MCF 10A (cell line): ENCODE measurements at regions not wholly inside any gene's neighbourhood (a gene's known extent, or its start where the extent isn't known, plus 50 kb on each side); places are given as distances from the start of the nearest gene placed in this dataset.

Source experiments
- BruUV-seq: library from RNA; stranded (reverse); fragments of 400-500 nt; replicated peaks from 2 replicates; lab custom pipeline; 2021; lab: Mats Ljungman, UMichigan
- CTCF ChIA-PET: fragments of 300-600 bp; sonication (Branson Sonifier 250); formaldehyde crosslinking; extraction: SDS; loops from one replicate; lab custom pipeline; 2021; ENCODE audit warnings: antibody characterized with exemption, inconsistent platforms; lab: Yijun Ruan, JAX
- POLR2A ChIA-PET: fragments of 300-600, 350-650 bp; sonication (Branson Sonifier 250); formaldehyde crosslinking; extraction: SDS; loops from one replicate; lab custom pipeline; 2020; ENCODE audit warnings: antibody characterized with exemption, inconsistent platforms; lab: Yijun Ruan, JAX
- DNase-seq: peaks from one replicate; pipeline ENCODE4 v3.0.0-alpha.2; 2018; ENCODE audit not compliant: unreplicated experiment
- H3K27ac Mint-ChIP-seq: one replicate; pipeline ENCODE4 v1.8.0; 2022; ENCODE audit warnings: mild to moderate bottlenecking, low read depth, mixed read lengths; ENCODE audit not compliant: unreplicated experiment
- H3K27me3 Mint-ChIP-seq: one replicate; pipeline ENCODE4 v1.8.0; 2022; ENCODE audit warnings: mixed read lengths; ENCODE audit not compliant: insufficient read depth, unreplicated experiment
- H3K36me3 Mint-ChIP-seq: one replicate; pipeline ENCODE4 v1.8.0; 2022; ENCODE audit warnings: mild to moderate bottlenecking, moderate library complexity, mixed read lengths; ENCODE audit not compliant: insufficient read depth, unreplicated experiment
- H3K4me1 Mint-ChIP-seq: one replicate; pipeline ENCODE4 v1.8.0; 2022; ENCODE audit warnings: mixed read lengths; ENCODE audit not compliant: insufficient read depth, unreplicated experiment
- H3K4me3 Mint-ChIP-seq: one replicate; pipeline ENCODE4 v1.8.0; 2022; ENCODE audit warnings: mild to moderate bottlenecking, moderate library complexity, mixed read lengths; ENCODE audit not compliant: unreplicated experiment
- H3K9me3 Mint-ChIP-seq: one replicate; pipeline ENCODE4 v1.8.0; 2022; ENCODE audit warnings: mixed read lengths; ENCODE audit not compliant: unreplicated experiment
- CTCF ChIP-seq: fragments of 200-600 bp; IDR thresholded peaks from one replicate; pipeline ENCODE4 v1.8.0; 2022; ENCODE audit warnings: antibody characterized with exemption, mild to moderate bottlenecking; ENCODE audit not compliant: unreplicated experiment
- intact Hi-C: fragments of 100-400 bp; cut with micrococcal nuclease; formaldehyde crosslinking; loops from 2 replicates; pipeline ENCODE4 v1.14.1; 2022

- intact Hi-C loops = no loop called here
- H3K4me1 Mint-ChIP-seq = no peaks in the 10 kb centered on the region
- H3K27ac Mint-ChIP-seq = no peak overlapping the region
- TF ChIP-seq CTCF = no peak
- no peaks in the 10 kb centered on the region for H3K9me3 Mint-ChIP-seq
- no peak for DNase-seq
- CTCF ChIA-PET = interaction anchor here (0.7 to 2.3 kb wide), 3 partner anchors 23 to 848 kb away, joined by 3 to 6 read pairs (median 3); no protein-coding TSS in a partner anchor
- no peak overlapping the region for H3K4me3 Mint-ChIP-seq
- H3K27me3 Mint-ChIP-seq = no peaks in the 10 kb centered on the region
- POLR2A ChIA-PET = interaction anchor here (0.7 kb wide), 1 partner anchor 343 kb away, joined by 4 read pairs; no protein-coding TSS in a partner anchor
- BruUV-seq = no TSS peak
- no peaks in the 10 kb centered on the region for H3K36me3 Mint-ChIP-seq
Measured at GRCh38 chr4:177227636-177228035, 82.0 kb upstream of the NEIL3 start.

DNA sequence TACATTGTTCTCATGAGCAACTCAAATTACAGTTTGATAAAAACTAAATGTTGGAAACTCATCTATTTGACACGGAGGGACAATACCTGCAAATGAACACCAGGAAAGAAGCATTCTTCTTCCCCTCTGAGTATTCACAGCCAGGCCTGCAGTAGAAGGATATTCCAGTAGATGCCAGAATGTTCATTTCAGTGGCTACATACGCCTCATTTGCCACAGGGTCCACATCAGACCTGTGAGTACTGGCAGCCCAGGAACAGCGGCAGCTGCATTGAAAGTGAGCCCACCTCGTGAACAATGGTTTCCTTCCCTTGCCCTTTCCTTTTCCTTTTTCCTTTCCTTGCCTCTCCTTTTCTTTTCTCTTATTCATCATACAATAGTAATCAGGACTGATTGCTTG is 81.1 kb upstream of the NEIL3 start:
- POLR2A ChIA-PET = no interaction called here
- Mint-ChIP-seq H3K27ac (no peak overlapping the region), H3K4me1 (no peaks in the 10 kb centered on the region), H3K9me3 (no peaks in the 10 kb centered on the region), H3K36me3 (no peaks in the 10 kb centered on the region), H3K4me3 (no peak overlapping the region), H3K27me3 (no peaks in the 10 kb centered on the region)
- DNase-seq = no peak
- no TSS peak for BruUV-seq
- no peak for TF ChIP-seq CTCF
- CTCF ChIA-PET = interaction anchor here (0.7 kb wide), 1 partner anchor 43 kb away, joined by 3 read pairs; no protein-coding TSS in a partner anchor
- intact Hi-C loops = no loop called here

GRCh38 chr4:177229331-177229730 is 80.3 kb upstream of the NEIL3 start:
- ChIA-PET POLR2A (no interaction called here), CTCF (interaction anchor here (0.6 kb wide), 1 partner anchor 178 kb away, joined by 3 read pairs; no protein-coding TSS in a partner anchor)
- no peaks in the 10 kb centered on the region for H3K27me3 Mint-ChIP-seq
- peak overlapping the region; percentile 50 for H3K27ac Mint-ChIP-seq
- H3K9me3 Mint-ChIP-seq = no peaks in the 10 kb centered on the region
- no peaks in the 10 kb centered on the region for H3K4me1 Mint-ChIP-seq
- intact Hi-C loops = no loop called here
- H3K36me3 Mint-ChIP-seq = no peaks in the 10 kb centered on the region
- DNase-seq = no peak
- BruUV-seq = no TSS peak
- TF ChIP-seq CTCF = no peak
- H3K4me3 Mint-ChIP-seq = no peak overlapping the region

GRCh38 chr4:177232473-177232872 is 77.2 kb upstream of the NEIL3 start:
- Mint-ChIP-seq H3K27me3 (no peaks in the 10 kb centered on the region), H3K4me1 (peaks cover 6% of the 10 kb centered on the region), H3K27ac (no peak overlapping the region), H3K4me3 (no peak overlapping the region), H3K9me3 (no peaks in the 10 kb centered on the region), H3K36me3 (no peaks in the 10 kb centered on the region)
- no peak for DNase-seq
- CTCF ChIA-PET = interaction anchor here (0.8 to 1.3 kb wide), 2 partner anchors 18 to 119 kb away, joined by 3 to 6 read pairs; no protein-coding TSS in a partner anchor
- BruUV-seq = no TSS peak
- POLR2A ChIA-PET = no interaction called here
- intact Hi-C loops = no loop called here
- no peak for TF ChIP-seq CTCF
